GM18951 (cell line): ENCODE measurements at regions not wholly inside any gene's neighbourhood (a gene's known extent, or its start where the extent isn't known, plus 50 kb on each side); places are given as distances from the start of the nearest gene placed in this dataset.

Source experiments
- POLR2A ChIP-seq: IDR thresholded peaks from 4 replicates; pipeline ENCODE4 v1.6.1; 2011; ENCODE audit warnings: mild to moderate bottlenecking; ENCODE audit not compliant: insufficient read length, insufficient read depth; ENCODE audit errors: extremely low read depth
- in situ Hi-C: fragments of 300-500 bp; cut with MboI; formaldehyde crosslinking; loops from one replicate; pipeline ENCODE4 v1.12.0; 2022; ENCODE audit warnings: low sequenced_read_pairs, mixed read lengths, inconsistent platforms; ENCODE audit not compliant: unreplicated experiment

- no peak for TF ChIP-seq POLR2A
- in situ Hi-C loops, result no loop called here
Observed at GRCh38 chr3:168653255-168653654, 557.5 kb upstream of the GOLIM4 start.

GRCh38 chr3:168648321-168648720, 552.6 kb upstream of the GOLIM4 start:
- in situ Hi-C loops, result no loop called here
- TF ChIP-seq POLR2A, result no peak

GRCh38 chr3:168647582-168647981, 551.9 kb upstream of the GOLIM4 start:
- no peak for TF ChIP-seq POLR2A
- in situ Hi-C loops, result no loop called here

- in situ Hi-C loops, result no loop called here
- no peak for TF ChIP-seq POLR2A
Observed at GRCh38 chr3:168645180-168645579, 549.5 kb upstream of the GOLIM4 start.

- in situ Hi-C loops, result no loop called here
Observed at GRCh38 chr3:168628549-168628948, 532.8 kb upstream of the GOLIM4 start.

GRCh38 chr3:168625477-168625876, 529.8 kb upstream of the GOLIM4 start:
- in situ Hi-C loops, result no loop called here
- TF ChIP-seq POLR2A, result no peak

More at GRCh38 chr3:168628549-168628948, 532.8 kb upstream of the GOLIM4 start:
- TF ChIP-seq POLR2A, result no peak

GRCh38 chr3:168624892-168625448, 529.2 kb upstream of the GOLIM4 start:
- TF ChIP-seq POLR2A, result no peak
- in situ Hi-C loops, result loop anchor here (25.0 kb wide), 1 partner anchor 413 kb away; no protein-coding TSS in a partner anchor

- in situ Hi-C loops, result loop anchor here (25.0 kb wide), 1 partner anchor 412 kb away; no protein-coding TSS in a partner anchor
- no peak for TF ChIP-seq POLR2A
Observed at GRCh38 chr3:168624195-168624594, 528.5 kb upstream of the GOLIM4 start.

- no peak for TF ChIP-seq POLR2A
- in situ Hi-C loops, result loop anchor here (25.0 kb wide), 1 partner anchor 410 kb away; no protein-coding TSS in a partner anchor
Observed at GRCh38 chr3:168622795-168623194, 527.1 kb upstream of the GOLIM4 start.

GRCh38 chr3:168620854-168621253, 525.1 kb upstream of the GOLIM4 start:
- in situ Hi-C loops, result loop anchor here (25.0 kb wide), 1 partner anchor 409 kb away; no protein-coding TSS in a partner anchor
- no peak for TF ChIP-seq POLR2A

- TF ChIP-seq POLR2A, result no peak
- in situ Hi-C loops, result loop anchor here (5.0 to 25.0 kb wide), 2 partner anchors 107 to 407 kb away; no protein-coding TSS in a partner anchor
Observed at GRCh38 chr3:168618827-168619470, 523.2 kb upstream of the GOLIM4 start.

GRCh38 chr3:168617658-168618057, 521.9 kb upstream of the GOLIM4 start:
- in situ Hi-C loops, result loop anchor here (5.0 to 25.0 kb wide), 2 partner anchors 105 to 405 kb away; no protein-coding TSS in a partner anchor
- TF ChIP-seq POLR2A, result no peak

- in situ Hi-C loops, result loop anchor here (5.0 to 25.0 kb wide), 2 partner anchors 105 to 405 kb away; no protein-coding TSS in a partner anchor
- TF ChIP-seq POLR2A, result no peak
Observed at GRCh38 chr3:168616915-168617314, 521.2 kb upstream of the GOLIM4 start.
